ENCODE measurements at regions not wholly inside any gene's neighbourhood (a gene's known extent, or its start where the extent isn't known, plus 50 kb on each side); places are given as distances from the start of the nearest gene placed in this dataset.

DNA sequence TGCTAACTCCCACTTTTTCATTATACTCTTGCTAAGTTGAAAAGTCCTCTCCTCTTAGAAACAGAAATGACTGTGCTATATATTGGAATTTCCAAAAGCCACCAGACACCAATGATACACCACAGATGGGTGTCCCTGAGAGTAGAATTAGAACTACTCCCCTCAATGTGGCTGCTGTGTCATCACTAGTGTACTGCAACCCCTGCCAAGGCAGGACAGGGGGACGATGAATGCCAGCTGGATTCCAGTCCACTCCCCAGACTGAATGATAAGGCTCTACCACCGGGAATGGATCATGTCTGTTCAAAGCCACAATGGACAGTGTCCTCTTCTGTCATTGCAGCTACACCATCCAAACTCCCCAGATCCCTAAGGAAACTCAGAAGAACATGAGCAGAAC, 69.7 kb upstream of the EDNRB start:
- no peak for DNase-seq

DNA sequence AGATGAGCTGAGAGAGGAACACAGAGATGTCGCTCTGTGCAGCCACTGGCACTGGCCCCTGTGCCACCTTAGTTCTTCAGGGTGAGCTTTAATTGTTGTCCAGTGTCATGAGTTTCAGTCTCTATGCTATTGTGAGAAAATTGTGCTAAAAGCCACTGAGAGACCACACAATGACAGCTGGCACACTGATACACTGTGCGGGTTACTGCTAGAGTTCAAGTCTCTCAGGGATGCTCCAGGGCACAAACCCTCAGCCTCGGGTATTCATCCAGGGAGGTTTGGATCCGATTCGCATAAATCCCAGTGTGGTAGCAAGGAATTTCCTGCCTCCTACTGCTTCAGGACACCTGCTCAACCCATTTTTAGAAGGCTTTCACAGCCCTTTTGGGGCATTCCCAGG, 68.1 kb upstream of the EDNRB start:
- no peak for DNase-seq

DNA sequence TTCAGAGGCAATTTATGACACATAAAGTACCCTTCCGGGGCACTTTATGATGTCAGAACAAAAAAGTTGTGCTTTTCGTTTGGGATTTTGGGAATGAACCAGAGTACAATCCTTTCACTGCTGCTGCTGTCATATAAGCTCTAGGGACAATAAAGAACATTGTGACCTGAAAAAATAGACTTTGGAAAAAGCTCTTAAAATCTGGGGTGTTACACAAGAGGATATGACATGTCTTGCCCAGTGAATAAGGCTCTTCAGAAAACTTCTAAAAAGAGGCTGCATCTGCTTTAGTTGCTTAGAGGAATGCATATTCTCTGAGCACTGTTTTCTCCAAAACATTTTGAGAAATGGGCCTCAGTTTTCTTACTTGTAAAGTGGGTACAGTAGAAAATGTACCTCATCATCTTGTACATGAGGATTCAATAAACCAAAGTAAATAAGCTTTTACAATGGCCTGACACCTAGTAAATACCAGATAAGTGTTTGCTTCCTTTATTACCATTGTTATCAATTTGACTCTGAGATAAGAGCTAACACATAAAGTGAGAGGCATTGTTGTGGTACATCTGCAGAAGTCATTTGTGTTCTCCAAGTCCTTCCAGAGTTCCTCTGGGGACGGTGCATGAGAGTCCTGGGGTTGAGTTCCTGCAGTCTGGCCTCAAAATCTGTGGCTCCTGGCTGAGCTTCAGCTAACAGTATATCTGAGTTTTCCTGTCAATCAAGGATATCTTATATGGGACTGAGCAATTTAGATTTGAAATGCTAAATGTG, 67.4 kb upstream of the EDNRB start:
- no peak for DNase-seq

DNA sequence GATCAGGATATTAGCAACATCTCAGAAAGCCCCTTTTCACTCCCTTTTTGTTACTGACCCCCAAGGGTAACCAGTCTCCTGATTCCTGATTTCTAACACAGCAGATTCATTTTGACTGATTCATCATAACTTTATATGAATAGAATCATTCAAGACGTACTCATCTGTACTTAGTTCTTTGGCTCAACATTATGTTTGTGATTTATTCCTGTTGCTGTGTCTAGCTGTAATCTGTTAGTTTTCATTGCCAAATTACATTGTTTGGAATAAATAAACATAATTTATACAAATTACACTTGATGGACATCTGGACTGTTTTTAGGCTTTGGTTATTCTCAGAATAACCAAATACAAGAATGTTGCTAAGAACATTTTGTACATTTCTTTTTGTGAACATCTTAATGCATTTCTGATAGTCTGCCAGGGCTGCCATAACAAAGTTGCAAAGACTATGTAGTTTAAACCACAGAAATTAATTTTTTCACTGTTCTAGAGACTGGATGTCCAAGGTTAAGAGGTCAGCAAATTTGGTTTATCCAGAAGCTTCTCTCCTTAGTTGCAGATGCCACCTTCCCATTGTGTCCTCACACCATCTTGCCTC, 62.8 kb upstream of the EDNRB start:
- no peak for DNase-seq

DNA sequence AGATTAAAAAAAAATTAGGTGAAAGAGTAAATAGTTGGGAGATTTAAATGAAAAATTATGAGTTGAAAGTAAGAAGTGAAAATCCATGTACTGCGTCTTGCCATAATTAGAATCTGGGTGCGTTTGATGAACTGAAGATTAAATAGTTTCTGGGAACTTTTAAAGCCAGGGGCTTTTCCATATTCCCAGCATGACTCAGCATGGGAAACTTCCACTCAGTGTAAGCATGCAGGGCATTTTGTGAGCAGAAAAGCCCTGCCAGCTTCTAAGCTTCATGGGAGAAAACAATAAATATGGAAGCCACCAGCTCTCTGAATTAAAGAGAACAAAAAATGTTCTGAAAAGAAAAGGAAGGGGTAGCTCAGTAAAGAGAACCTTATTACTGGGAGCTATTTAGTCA, 62.0 kb upstream of the EDNRB start:
- DNase-seq: no peak

DNA sequence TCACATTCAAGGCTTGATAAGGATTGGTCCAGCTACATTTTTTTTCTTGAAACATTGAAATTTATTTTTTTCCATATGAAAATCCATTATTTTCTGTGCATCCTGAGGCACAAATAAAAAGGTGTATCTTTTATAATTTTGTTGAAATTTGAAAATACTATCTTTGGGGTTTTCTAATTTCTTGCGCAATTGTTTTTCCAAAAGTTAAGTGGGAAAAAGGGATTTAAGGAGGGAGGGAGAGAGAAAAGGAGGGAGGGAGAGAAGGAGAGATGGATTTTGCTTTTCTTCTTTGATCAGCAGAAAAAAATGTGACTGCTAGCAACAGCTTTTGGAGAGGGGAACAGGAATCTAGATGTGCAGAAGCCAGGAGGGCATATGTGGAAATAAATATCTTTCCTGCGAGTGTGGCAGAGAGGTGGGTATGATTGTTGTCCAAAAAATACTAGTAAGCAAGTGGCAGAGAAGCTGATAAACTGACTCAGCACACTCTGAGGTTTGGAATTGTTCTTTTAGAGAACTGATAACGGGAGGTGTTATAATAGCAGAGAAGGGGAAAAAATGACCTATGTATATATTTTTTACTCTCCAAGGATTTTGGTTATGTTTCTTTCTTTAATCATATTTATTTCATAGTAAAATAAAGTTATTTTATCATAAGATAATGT, 61.2 kb upstream of the EDNRB start:
- no peak for DNase-seq

DNA sequence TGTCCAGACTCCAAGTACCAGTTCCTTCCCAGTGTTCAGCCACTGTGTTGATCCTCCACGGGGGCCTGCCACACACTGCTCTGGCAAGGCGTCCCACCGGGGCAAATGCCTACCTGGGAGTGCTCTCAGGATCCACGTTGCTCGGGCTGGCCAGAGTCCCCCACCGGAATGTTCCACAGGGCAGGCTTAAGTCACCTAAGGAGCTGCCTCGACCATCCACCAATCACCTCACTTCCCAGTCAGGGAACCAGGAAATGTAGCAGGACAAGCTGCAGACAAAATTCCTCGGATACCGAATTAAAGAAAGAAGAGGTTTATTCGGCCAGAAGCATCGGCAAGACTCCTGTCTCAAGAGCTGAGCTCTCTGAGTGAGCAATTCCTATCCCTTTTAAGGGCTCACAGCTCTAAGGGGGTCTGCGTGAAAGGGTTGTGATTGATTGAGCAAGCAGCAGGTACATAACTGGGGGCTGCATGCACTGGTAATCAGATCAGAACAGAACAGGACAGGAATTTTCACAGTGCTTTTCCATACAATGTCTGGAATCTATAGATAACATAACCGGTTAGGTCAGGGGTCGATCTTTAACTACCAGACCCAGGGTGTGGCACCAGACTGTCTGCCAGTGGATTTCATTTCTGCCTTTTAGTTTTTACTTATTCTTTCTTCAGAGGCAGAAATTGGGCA, 56.9 kb upstream of the EDNRB start:
- DNase-seq: no peak

DNA sequence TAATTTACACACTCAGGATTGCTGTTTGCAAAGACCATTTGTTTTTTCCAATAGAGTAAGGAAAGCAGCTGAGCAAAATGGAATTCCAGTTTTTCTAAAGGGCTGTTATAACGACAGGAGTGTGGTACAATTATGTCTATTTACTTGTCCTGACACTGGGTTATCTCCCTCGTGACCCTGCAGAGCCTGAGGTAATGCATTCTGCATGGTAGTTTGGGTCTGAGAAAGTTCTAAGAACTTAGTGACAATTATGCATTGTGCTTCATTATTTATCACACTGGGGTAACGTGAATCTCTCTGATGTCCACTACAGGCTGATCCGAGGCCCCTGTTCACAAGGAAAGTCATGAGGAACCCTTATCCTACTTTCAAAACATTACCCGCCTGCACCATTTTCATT, 50.7 kb upstream of the EDNRB start:
- no peak for DNase-seq
